ENCODE measurements at regions not wholly inside any gene's neighbourhood (a gene's known extent, or its start where the extent isn't known, plus 50 kb on each side); places are given as distances from the start of the nearest gene placed in this dataset.
"Not testable (repeated sequence)": the region's sequence is repeated elsewhere in the genome, so short reads cannot be mapped to it uniquely, and the experiment has no call there.

DNA sequence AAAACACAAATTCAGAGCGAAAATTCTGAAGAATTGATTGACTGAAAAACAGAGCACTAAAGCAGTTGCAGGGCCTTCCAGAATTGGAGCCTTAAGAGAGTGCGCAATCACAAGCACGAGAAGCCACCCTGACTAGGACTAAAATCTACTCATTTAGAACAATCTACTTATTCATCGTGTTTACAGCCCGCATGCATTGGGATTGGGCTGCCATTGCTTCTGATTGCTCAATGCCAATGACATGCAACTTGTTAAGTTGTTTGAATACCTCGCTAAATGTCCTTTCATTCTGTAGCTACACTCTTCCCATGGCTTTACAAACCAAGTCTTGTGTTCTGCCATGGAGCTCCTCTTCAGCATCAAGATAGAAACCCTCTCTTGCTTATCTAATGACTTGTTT, 425.9 kb upstream of the POM121L12 start:
- Histone ChIP-seq H3K4me3 (ENCODE audit: low read depth, low read length) (no peak overlapping the region), H3K27me3 (no peaks in the 10 kb centered on the region), H3K4me1 (no peaks in the 10 kb centered on the region), H3K9me3 (no peaks in the 10 kb centered on the region), H3K36me3 (no peaks in the 10 kb centered on the region)
- TF ChIP-seq, protein P1, sequence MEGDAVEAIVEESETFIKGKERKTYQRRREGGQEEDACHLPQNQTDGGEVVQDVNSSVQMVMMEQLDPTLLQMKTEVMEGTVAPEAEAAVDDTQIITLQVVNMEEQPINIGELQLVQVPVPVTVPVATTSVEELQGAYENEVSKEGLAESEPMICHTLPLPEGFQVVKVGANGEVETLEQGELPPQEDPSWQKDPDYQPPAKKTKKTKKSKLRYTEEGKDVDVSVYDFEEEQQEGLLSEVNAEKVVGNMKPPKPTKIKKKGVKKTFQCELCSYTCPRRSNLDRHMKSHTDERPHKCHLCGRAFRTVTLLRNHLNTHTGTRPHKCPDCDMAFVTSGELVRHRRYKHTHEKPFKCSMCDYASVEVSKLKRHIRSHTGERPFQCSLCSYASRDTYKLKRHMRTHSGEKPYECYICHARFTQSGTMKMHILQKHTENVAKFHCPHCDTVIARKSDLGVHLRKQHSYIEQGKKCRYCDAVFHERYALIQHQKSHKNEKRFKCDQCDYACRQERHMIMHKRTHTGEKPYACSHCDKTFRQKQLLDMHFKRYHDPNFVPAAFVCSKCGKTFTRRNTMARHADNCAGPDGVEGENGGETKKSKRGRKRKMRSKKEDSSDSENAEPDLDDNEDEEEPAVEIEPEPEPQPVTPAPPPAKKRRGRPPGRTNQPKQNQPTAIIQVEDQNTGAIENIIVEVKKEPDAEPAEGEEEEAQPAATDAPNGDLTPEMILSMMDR (IDR thresholded peaks at IDR 0.05; ENCODE audit: low read depth, low read length) = no peak
- no peak for DNase-seq

DNA sequence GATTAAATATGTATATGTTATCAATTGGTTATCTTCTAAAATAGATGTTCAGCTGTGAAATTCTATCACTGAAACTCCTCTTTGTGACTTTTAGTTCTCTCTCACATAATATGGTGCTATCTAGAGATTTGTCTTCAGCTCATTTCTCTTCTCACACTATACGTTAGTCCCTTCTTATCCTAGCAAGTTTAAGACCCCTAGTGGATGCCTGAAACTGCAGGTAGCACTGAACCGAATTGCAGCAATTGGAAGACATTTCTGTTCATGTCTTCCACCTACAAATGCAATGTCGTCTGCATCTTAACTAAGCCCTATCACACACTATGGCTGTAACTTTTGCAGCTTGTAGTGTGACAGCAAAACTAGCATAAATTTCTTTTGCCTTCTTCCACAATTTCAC, 442.7 kb upstream of the POM121L12 start:
- H3K9me3 ChIP-seq = no peaks in the 10 kb centered on the region
- TF ChIP-seq, protein P1 (IDR thresholded peaks at IDR 0.05; ENCODE audit: low read depth, low read length) = peak; percentile 58

DNA sequence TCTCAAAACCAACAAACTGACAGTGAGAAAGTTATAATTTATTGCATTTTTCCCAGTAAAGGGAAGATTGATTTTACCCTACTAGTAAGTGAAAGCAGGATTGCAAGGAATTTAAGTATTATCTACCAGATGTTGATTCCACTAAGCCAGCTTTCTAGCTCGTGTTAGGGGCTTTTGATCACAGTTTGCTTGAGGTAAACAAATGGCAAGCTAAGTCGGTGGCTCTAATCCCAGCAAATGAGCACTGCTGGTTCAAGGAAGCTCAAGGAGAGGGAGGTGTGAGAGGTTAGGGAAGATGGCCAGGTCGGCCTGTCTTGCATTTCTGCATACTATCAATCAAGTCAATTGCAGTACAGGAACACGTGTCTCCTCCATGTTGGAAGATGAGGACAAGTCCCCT, 448.7 kb upstream of the POM121L12 start:
- Histone ChIP-seq H3K9me3 (no peaks in the 10 kb centered on the region), H3K4me1 (no peaks in the 10 kb centered on the region), H3K4me3 (ENCODE audit: low read depth, low read length) (no peak overlapping the region), H3K27me3 (no peaks in the 10 kb centered on the region), H3K36me3 (no peaks in the 10 kb centered on the region)
- TF ChIP-seq, protein P1 (IDR thresholded peaks at IDR 0.05; ENCODE audit: low read depth, low read length) = no peak
- no peak for DNase-seq

More for the DNA sequence above, 442.7 kb upstream of the POM121L12 start:
- Histone ChIP-seq H3K36me3 (no peaks in the 10 kb centered on the region), H3K27me3 (no peaks in the 10 kb centered on the region), H3K4me1 (no peaks in the 10 kb centered on the region), H3K4me3 (ENCODE audit: low read depth, low read length) (no peak overlapping the region)
- no peak for DNase-seq

DNA sequence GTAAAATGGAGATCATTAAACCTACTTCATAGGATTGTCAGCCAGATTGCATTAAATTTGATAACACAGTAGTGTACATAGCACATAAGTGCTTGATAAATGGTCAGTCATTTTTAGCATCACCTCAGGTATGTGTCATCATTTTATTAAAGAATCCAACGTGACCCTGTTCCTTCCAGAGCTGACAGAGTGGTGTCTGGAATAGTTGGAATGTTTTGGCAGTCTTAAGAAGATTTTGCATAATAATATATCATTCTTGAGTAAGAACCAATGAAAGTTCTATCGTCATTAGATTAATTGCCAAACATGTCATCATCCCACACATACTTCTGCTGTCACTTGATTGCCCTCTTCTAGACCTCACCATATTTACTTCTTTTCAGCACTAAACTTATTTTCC, 451.4 kb upstream of the POM121L12 start:
- Histone ChIP-seq H3K36me3 (no peaks in the 10 kb centered on the region), H3K9me3 (no peaks in the 10 kb centered on the region), H3K4me3 (ENCODE audit: low read depth, low read length) (no peak overlapping the region), H3K4me1 (no peaks in the 10 kb centered on the region), H3K27me3 (no peaks in the 10 kb centered on the region)
- TF ChIP-seq, protein P1 (IDR thresholded peaks at IDR 0.05; ENCODE audit: low read depth, low read length) = no peak
- DNase-seq = no peak

DNA sequence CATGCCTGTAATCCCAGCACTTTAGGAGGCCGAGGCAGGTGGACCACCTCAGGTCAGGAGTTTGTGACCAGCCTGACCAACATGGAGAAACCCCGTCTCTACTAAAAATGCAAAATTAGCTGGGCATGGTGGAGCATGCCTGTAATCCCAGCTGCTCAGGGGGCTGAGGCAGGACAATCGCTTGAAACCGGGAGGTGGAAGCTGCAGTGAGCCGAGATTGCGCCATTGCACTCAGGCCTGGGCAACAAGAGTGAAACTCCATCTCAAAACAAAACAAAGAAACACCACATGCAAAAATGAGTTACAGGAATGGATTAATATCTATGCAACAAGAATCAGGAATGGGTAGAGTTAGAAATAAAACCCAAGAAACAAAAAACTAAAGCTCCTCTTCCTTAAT, 462.3 kb upstream of the POM121L12 start:
- H3K4me3 ChIP-seq (ENCODE audit: low read depth, low read length); H3K9me3 ChIP-seq; H3K36me3 ChIP-seq; H3K27me3 ChIP-seq; H3K4me1 ChIP-seq; DNase-seq: not testable (repeated sequence)

DNA sequence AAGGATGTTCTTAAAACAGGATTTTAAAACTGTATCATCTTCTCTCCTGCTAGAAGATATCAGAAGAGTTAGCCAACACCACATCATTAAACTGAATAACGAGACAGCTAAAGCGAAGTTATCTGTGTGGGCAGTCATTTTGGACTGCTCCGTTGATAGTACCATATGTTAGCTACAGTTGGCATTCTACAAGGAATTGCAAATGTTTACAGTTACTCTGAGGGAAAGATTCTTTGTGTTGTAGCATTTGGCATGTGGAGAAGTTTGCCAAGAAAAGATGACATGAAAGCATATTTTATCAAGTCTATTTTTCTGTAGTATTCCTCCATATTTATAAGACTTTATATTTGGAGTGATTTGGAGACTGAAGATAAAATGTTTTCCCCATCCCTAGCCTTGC, 464.4 kb upstream of the POM121L12 start:
- no peak for DNase-seq
- H3K27me3 ChIP-seq = no peaks in the 10 kb centered on the region
- H3K4me3 ChIP-seq (ENCODE audit: low read depth, low read length) = no peak overlapping the region
- H3K9me3 ChIP-seq = no peaks in the 10 kb centered on the region
- TF ChIP-seq, protein P1 (IDR thresholded peaks at IDR 0.05; ENCODE audit: low read depth, low read length) = no peak
- H3K36me3 ChIP-seq = no peaks in the 10 kb centered on the region
- peaks cover 3% of the 10 kb centered on the region for H3K4me1 ChIP-seq

DNA sequence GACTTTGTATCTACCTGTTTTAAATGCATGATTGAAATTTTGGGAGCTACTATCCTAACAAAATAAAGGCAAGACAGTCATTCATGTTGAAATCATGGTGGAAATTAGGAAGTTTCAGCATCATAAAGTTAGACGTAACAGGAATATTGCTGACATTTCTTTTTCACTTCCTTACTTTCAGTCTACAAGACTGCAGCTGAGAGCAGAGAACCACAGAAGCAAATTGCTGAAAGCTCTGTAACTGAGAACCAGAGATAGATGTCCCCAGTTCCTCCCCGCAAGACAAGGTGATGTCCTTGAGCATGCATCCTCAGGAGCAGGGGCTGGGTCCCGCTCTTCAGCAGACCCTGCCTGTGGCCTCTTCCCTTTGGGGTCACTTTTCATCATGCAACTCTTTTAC, 466.3 kb upstream of the POM121L12 start:
- Histone ChIP-seq H3K4me1 (peaks cover 7% of the 10 kb centered on the region), H3K4me3 (ENCODE audit: low read depth, low read length) (no peak overlapping the region), H3K27me3 (no peaks in the 10 kb centered on the region), H3K36me3 (no peaks in the 10 kb centered on the region), H3K9me3 (no peaks in the 10 kb centered on the region)
- TF ChIP-seq, protein P1 (IDR thresholded peaks at IDR 0.05; ENCODE audit: low read depth, low read length) = no peak
- DNase-seq = no peak

Data from BE2C (cell line).